GM12891 (cell line): ENCODE measurements at regions not wholly inside any gene's neighbourhood (a gene's known extent, or its start where the extent isn't known, plus 50 kb on each side); places are given as distances from the start of the nearest gene placed in this dataset.
"Not testable (repeated sequence)": the region's sequence is repeated elsewhere in the genome, so short reads cannot be mapped to it uniquely, and the experiment has no call there.

ENCODE experiments used
- DNase-seq: peaks from one replicate; pipeline ENCODE4 v3.0.0; 2011; ENCODE audit warnings: low spot score; ENCODE audit not compliant: insufficient read length
- FAIRE-seq: peaks from 2 replicates; lab custom pipeline; 2011; peaks lifted over from hg19 to GRCh38; lab: Jason Lieb, UNC
- PAX5 ChIP-seq: IDR thresholded peaks from 2 replicates; pipeline ENCODE4 v1.6.1; 2011; ENCODE audit warnings: low read length, moderate library complexity, mild to moderate bottlenecking; ENCODE audit not compliant: insufficient read depth, severe bottlenecking
- POLR2A ChIP-seq: IDR thresholded peaks from 2 replicates; pipeline ENCODE4 v1.6.1; 2011; ENCODE audit warnings: low read depth, low read length, control low read depth
- POLR2AphosphoS5 ChIP-seq: IDR thresholded peaks from 2 replicates; pipeline ENCODE4 v1.6.1; 2011; ENCODE audit warnings: low read depth, low read length, control low read depth
- POU2F2 ChIP-seq: IDR thresholded peaks from 2 replicates; pipeline ENCODE4 v1.6.1; 2011; ENCODE audit warnings: low read depth, mild to moderate bottlenecking, control low read depth, low read length, moderate library complexity
- SPI1 ChIP-seq: IDR thresholded peaks from 2 replicates; pipeline ENCODE4 v1.6.1; 2011; ENCODE audit warnings: low read depth, low read length, control low read depth
- TAF1 ChIP-seq: IDR thresholded peaks from 2 replicates; pipeline ENCODE4 v1.6.1; 2011; ENCODE audit warnings: low read depth, low read length, control low read depth

- DNase-seq (no peak), FAIRE-seq (no peak)
- TF ChIP-seq POLR2A (no peak), POU2F2 (no peak), PAX5 (no peak), POLR2AphosphoS5 (no peak), SPI1 (no peak), TAF1 (no peak)
These were observed 89.8 kb upstream of the CCDC71L start for GRCh38 chr7:106750773-106751172.

GRCh38 chr7:106752367-106752766 lies 91.4 kb upstream of the CCDC71L start:
- TF ChIP-seq PAX5 (no peak), SPI1 (no peak), POLR2A (no peak), POU2F2 (no peak), POLR2AphosphoS5 (no peak), TAF1 (no peak)
- no peak for FAIRE-seq
- no peak for DNase-seq

GRCh38 chr7:106755024-106755423 lies 94.1 kb upstream of the CCDC71L start:
- FAIRE-seq, DNase-seq: not testable (repeated sequence)

- FAIRE-seq (no peak), DNase-seq (no peak)
- no peak for TF ChIP-seq PAX5
- TF ChIP-seq SPI1, result no peak
- TF ChIP-seq POLR2AphosphoS5, result no peak
- TF ChIP-seq POU2F2, result no peak
- no peak for TF ChIP-seq TAF1
- TF ChIP-seq POLR2A, result no peak
These were observed 94.7 kb upstream of the CCDC71L start for GRCh38 chr7:106755641-106756040.

- no peak for TF ChIP-seq POLR2A
- TF ChIP-seq POLR2AphosphoS5, result no peak
- no peak for TF ChIP-seq TAF1
- no peak for TF ChIP-seq POU2F2
- no peak for TF ChIP-seq PAX5
- TF ChIP-seq SPI1, result no peak
- DNase-seq (no peak), FAIRE-seq (no peak)
These were observed 95.1 kb upstream of the CCDC71L start for GRCh38 chr7:106756071-106756470.

GRCh38 chr7:106756884-106757283 lies 95.9 kb upstream of the CCDC71L start:
- FAIRE-seq, result no peak
- no peak for TF ChIP-seq POLR2A
- no peak for TF ChIP-seq TAF1
- no peak for TF ChIP-seq POLR2AphosphoS5
- TF ChIP-seq POU2F2, result no peak
- no peak for DNase-seq

GRCh38 chr7:106757846-106758245 lies 96.9 kb upstream of the CCDC71L start:
- no peak for FAIRE-seq
- no peak for DNase-seq
- TF ChIP-seq SPI1, result no peak
- no peak for TF ChIP-seq POU2F2
- TF ChIP-seq TAF1, result no peak
- TF ChIP-seq PAX5, result no peak

GRCh38 chr7:106762845-106763244 lies 101.9 kb upstream of the CCDC71L start:
- FAIRE-seq, DNase-seq: not testable (repeated sequence)

GRCh38 chr7:106763717-106764116 lies 101.4 kb upstream of the PIK3CG start:
- no peak for TF ChIP-seq POLR2AphosphoS5
- no peak for TF ChIP-seq PAX5
- no peak for TF ChIP-seq SPI1
- TF ChIP-seq TAF1, result no peak
- no peak for TF ChIP-seq POU2F2
- TF ChIP-seq POLR2A, result no peak
- DNase-seq (no peak), FAIRE-seq (no peak)

- FAIRE-seq (no peak), DNase-seq (no peak)
- TF ChIP-seq POU2F2 (no peak), POLR2A (no peak), PAX5 (no peak), SPI1 (no peak)
These were observed 99.2 kb upstream of the PIK3CG start for GRCh38 chr7:106765727-106766355.

GRCh38 chr7:106766551-106766950 lies 98.5 kb upstream of the PIK3CG start:
- FAIRE-seq (no peak), DNase-seq (no peak)
- TF ChIP-seq POLR2AphosphoS5 (no peak), POLR2A (no peak), SPI1 (no peak), TAF1 (no peak), POU2F2 (no peak), PAX5 (no peak)
